Activated T-helper 1 cell treated with anti-CD3 and anti-CD28 coated beads, Interleukin-12 subunit alpha, Interleukin-12 subunit beta, Interleukin-2, Interleukin-4 antibody, amounts not matched to agents 30 ng/mL and 10 ng/mL and 1 ng/mL, durations not matched to agents 14 hours and 24 hours and 36 hours (primary cell): ENCODE measurements at regions not wholly inside any gene's neighbourhood (a gene's known extent, or its start where the extent isn't known, plus 50 kb on each side); places are given as distances from the start of the nearest gene placed in this dataset.

ENCODE experiments used
- DNase-seq: peaks from one replicate; pipeline ENCODE4 v3.0.0; 2021; ENCODE audit warnings: low spot score
- H3K27ac Mint-ChIP-seq: one replicate; pipeline ENCODE4 v1.8.0; 2021; ENCODE audit warnings: mild to moderate bottlenecking, mixed read lengths
- H3K27me3 Mint-ChIP-seq: one replicate; pipeline ENCODE4 v1.8.0; 2022; ENCODE audit warnings: mild to moderate bottlenecking, moderate library complexity, mixed read lengths; ENCODE audit not compliant: insufficient read depth
- H3K36me3 Mint-ChIP-seq: one replicate; pipeline ENCODE4 v1.8.0; 2021; ENCODE audit warnings: low read depth, mixed read lengths
- H3K4me1 Mint-ChIP-seq: one replicate; pipeline ENCODE4 v1.8.0; 2021; ENCODE audit warnings: low read depth, mixed read lengths
- H3K4me3 Mint-ChIP-seq: one replicate; pipeline ENCODE4 v1.8.0; 2021; ENCODE audit warnings: mild to moderate bottlenecking, moderate library complexity, mixed read lengths
- H3K9me3 Mint-ChIP-seq: one replicate; pipeline ENCODE4 v1.8.0; 2021; ENCODE audit warnings: mixed read lengths
- intact Hi-C: fragments of 100-400 bp; cut with micrococcal nuclease; formaldehyde crosslinking; loops from one replicate; pipeline ENCODE4 v1.15.1; 2024

DNA sequence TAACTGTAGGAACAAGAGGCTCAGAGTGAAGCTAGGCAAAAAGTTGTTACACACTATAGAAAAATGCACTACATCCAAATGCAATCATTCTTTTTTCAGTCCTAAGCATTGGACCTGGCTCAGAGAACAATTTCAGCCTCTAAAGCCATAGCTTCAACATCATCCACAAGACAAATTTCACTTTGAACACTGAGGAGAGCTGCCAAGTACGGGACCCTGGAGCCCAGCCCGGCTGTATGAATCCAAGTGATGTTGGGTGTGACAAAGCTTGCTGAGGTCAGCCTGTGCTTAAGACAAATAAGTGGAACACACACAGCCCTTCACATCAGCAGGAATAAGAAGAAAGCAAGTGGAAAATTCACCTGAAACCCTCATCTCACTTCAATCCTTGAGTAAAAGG, 233.1 kb upstream of the PFKP start:
- Mint-ChIP-seq H3K27ac (no peak overlapping the region), H3K4me1 (no peaks in the 10 kb centered on the region), H3K9me3 (no peaks in the 10 kb centered on the region), H3K4me3 (no peak overlapping the region), H3K27me3 (peaks cover 8% of the 10 kb centered on the region), H3K36me3 (no peaks in the 10 kb centered on the region)
- no peak for DNase-seq
- intact Hi-C loops: no loop called here

DNA sequence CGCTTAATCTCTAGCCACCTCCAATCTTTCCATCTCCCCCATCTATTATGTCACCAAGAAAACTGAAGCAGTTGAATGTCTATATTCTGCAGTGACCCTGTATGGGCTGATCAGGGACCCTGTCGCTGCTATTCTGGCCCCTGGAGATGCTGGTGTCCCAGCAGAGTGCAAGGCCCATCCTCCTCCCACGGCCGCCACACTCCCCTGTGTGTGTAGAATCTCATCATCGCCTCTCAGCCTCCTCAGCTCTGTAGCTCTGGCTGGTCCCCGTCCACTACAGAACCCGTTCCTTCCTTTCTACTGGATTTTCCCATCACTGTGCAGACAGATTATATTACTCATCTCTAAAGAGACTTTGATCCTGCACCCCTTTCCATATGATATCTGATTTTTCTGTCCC, 235.8 kb upstream of the PFKP start:
- H3K36me3 Mint-ChIP-seq: no peaks in the 10 kb centered on the region
- peaks cover 3% of the 10 kb centered on the region for H3K27me3 Mint-ChIP-seq
- H3K4me1 Mint-ChIP-seq: no peaks in the 10 kb centered on the region
- H3K27ac Mint-ChIP-seq: no peak overlapping the region
- intact Hi-C loops: no loop called here
- no peaks in the 10 kb centered on the region for H3K9me3 Mint-ChIP-seq
- DNase-seq: no peak
- H3K4me3 Mint-ChIP-seq: no peak overlapping the region

DNA sequence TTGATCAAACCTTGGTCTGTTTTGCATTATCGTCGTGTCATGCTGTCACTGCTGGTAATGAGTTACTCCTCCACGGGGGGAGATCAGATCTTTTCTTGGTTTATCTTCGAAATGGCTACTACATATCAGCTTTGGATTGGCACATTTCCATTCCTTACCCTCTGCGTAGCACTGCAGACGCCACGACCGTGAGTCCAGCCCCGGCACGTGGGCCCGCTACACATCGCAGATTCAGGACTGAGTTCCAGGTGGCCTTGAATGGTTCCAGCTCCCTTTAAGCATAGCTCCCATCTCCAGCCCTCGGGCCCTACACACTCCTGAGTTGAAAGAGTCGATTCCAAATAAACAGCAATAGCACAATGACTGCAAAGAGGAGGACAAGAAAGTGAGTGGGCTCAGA, 238.6 kb upstream of the PFKP start:
- Mint-ChIP-seq H3K4me3 (no peak overlapping the region), H3K27ac (no peak overlapping the region), H3K36me3 (no peaks in the 10 kb centered on the region), H3K4me1 (no peaks in the 10 kb centered on the region), H3K27me3 (no peaks in the 10 kb centered on the region), H3K9me3 (no peaks in the 10 kb centered on the region)
- intact Hi-C loops: no loop called here
- no peak for DNase-seq

DNA sequence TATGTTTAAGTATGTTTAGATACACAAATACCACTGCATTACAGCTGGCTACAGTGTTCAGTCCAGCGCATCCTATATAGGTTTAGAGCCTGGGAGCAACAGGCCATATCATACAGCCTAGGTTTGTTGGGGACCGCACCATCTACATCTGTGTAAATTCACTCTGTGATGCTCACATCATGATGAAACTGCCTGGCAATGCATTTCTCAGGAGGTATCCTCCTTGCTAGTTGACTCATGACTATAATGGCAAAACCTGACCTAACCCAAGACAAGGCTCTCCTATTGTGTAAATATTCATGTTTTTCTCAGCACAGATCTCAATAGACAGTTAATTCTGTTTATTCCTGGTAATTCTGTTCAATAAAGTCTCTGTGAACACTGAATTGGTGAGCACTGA, 240.7 kb upstream of the PFKP start:
- H3K4me1 Mint-ChIP-seq: no peaks in the 10 kb centered on the region
- intact Hi-C loops: no loop called here
- H3K9me3 Mint-ChIP-seq: no peaks in the 10 kb centered on the region
- no peak overlapping the region for H3K4me3 Mint-ChIP-seq
- H3K27me3 Mint-ChIP-seq: peaks cover 3% of the 10 kb centered on the region
- no peak for DNase-seq
- H3K27ac Mint-ChIP-seq: no peak overlapping the region
- no peaks in the 10 kb centered on the region for H3K36me3 Mint-ChIP-seq

DNA sequence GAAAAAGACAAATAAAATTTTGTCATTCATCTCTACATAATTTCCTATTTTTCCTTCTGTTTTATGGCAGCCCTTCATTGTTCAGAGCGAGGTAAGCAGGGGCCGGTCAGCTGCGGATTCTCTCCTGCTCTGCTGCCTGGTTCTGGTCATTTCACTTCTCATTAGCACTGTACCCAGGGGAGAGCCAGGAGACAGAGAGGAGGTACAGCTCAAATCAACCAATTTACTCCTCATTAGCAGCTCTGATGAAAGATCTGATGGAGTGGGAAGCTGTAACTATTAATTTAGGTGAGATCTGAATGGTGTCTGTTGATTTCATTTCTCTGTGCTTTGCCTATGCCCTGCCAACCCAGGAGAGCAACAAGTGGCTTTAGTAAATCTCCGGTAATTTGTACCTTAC, 241.5 kb upstream of the PFKP start:
- Mint-ChIP-seq H3K9me3 (no peaks in the 10 kb centered on the region), H3K4me3 (no peak overlapping the region), H3K4me1 (no peaks in the 10 kb centered on the region), H3K27me3 (peaks cover 3% of the 10 kb centered on the region), H3K27ac (no peak overlapping the region), H3K36me3 (no peaks in the 10 kb centered on the region)
- intact Hi-C loops: no loop called here
- no peak for DNase-seq

DNA sequence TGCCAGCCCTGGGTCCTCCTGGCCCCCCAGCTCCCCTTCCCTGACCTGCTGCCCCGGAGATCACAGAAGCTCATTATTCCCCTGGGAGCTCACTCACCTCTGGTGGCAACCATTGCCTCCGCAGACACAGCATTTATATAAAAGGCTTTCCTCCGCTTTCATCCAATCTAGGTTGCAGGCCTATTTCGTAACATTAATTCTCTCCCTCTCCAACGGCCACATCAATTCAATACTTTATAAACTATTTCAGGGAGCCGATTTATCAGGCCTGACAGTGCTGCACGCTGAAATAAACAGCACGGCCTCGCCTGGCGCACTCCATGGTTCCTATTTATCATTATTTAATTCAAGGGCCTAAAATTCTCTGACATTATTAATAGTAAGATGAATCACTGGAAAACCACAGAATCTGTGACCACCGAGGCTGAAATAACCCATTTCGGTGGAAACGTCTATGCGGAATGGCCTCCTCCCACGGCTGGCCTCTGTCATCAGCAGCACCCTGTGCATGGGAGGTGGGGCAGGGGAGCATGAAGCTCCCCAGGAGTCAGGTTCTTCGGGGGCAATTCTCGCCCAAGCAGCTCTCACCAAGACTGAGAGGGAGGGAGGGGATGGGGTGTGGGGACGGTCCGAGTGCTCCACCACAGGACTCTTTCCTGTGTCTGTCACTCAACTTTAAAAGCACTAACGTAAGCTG, 249.3 kb upstream of the PFKP start:
- H3K36me3 Mint-ChIP-seq: no peaks in the 10 kb centered on the region
- no peaks in the 10 kb centered on the region for H3K9me3 Mint-ChIP-seq
- H3K4me1 Mint-ChIP-seq: no peaks in the 10 kb centered on the region
- intact Hi-C loops: no loop called here
- no peak for DNase-seq
- no peak overlapping the region for H3K4me3 Mint-ChIP-seq
- H3K27me3 Mint-ChIP-seq: peaks cover 5% of the 10 kb centered on the region
- H3K27ac Mint-ChIP-seq: no peak overlapping the region

DNA sequence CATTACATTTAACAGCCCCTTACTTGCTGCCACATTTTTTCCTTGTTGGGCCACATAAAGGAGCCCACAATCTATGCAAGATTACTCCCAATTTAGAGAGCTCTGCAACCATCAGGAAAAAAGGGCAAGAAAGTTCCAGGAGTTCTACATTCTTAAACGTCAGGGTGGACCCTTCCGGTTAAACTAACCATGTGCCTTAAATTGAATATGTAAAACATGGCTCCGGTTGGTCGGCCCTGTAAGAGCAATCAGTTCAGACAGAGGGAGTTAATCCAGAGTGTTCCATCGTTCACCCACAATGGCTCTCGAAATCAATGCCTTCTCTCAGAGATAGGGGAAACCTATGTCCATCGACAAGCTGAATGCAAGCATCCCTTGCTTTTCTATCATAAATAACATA, 253.7 kb upstream of the PFKP start:
- Mint-ChIP-seq H3K4me3 (no peak overlapping the region), H3K27me3 (peaks cover 3% of the 10 kb centered on the region), H3K36me3 (no peaks in the 10 kb centered on the region), H3K27ac (no peak overlapping the region), H3K4me1 (no peaks in the 10 kb centered on the region), H3K9me3 (no peaks in the 10 kb centered on the region)
- intact Hi-C loops: no loop called here
- no peak for DNase-seq

DNA sequence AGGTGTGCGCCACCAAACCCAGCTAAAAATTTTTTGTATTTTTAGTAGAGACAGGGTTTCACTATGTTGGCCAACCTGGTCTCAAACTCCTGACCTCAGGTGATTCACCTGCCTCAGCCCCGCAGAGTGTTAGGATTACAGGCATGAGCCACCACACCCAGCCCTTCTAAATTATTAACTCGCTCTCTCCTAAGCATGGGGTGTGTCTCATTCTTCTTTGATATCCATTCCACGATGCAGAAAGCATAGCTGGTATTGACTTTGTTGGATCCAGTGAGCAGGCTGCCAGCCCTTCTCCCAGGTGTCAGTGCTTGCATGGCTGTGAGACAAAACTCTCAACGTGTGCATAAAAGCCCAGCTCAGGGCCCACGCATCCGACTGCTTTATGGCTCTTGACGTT, 254.1 kb upstream of the PFKP start:
- Mint-ChIP-seq H3K27me3 (peaks cover 3% of the 10 kb centered on the region), H3K9me3 (no peaks in the 10 kb centered on the region), H3K36me3 (no peaks in the 10 kb centered on the region), H3K4me1 (no peaks in the 10 kb centered on the region), H3K27ac (no peak overlapping the region), H3K4me3 (no peak overlapping the region)
- intact Hi-C loops: no loop called here
- no peak for DNase-seq

DNA sequence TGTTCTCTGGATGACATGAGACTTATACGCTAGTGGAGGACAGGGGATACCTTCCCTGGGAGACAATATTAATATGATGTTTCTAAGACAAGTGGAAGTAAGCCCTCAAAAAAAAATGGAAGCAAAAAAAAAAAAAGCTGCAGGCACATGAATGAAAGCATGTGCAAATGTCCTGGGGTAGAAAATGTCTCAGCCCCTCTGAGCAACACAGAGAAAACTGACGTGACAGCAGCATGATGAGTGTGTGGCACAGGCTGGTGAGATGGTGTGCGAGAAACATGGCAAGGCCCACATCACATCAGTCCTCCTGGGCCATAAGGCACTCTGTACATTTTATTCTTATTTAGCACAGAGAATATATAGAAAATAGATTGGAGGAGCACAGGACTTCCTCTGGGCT, 254.7 kb upstream of the PFKP start:
- no peaks in the 10 kb centered on the region for H3K9me3 Mint-ChIP-seq
- no peak overlapping the region for H3K4me3 Mint-ChIP-seq
- no peaks in the 10 kb centered on the region for H3K36me3 Mint-ChIP-seq
- no peaks in the 10 kb centered on the region for H3K4me1 Mint-ChIP-seq
- H3K27ac Mint-ChIP-seq: no peak overlapping the region
- H3K27me3 Mint-ChIP-seq: peaks cover 3% of the 10 kb centered on the region
- no peak for DNase-seq
- intact Hi-C loops: no loop called here

DNA sequence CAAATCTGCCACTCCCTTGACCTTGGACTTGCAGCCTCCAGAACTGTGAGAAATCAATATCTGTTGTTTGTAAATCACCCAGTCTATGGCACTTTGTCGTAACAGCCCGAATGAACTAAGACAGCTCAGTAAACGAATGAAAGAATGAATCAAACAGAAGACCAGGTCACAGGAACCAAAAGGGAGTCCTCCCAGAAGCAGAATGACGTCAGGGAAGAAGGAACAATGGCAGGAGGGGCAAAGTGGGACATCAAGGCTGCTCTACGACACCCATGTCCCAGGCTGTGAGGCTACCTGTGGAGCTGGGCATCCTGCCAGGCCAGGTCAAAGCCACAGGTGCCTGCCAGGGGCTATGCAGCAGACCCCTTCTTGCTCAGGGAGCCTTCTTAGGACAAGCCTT, 267.2 kb upstream of the PFKP start:
- no peak for DNase-seq
- H3K27ac Mint-ChIP-seq: no peak overlapping the region
- H3K36me3 Mint-ChIP-seq: no peaks in the 10 kb centered on the region
- no peak overlapping the region for H3K4me3 Mint-ChIP-seq
- H3K9me3 Mint-ChIP-seq: no peaks in the 10 kb centered on the region
- H3K27me3 Mint-ChIP-seq: peaks cover 13% of the 10 kb centered on the region
- H3K4me1 Mint-ChIP-seq: no peaks in the 10 kb centered on the region
- intact Hi-C loops: no loop called here

DNA sequence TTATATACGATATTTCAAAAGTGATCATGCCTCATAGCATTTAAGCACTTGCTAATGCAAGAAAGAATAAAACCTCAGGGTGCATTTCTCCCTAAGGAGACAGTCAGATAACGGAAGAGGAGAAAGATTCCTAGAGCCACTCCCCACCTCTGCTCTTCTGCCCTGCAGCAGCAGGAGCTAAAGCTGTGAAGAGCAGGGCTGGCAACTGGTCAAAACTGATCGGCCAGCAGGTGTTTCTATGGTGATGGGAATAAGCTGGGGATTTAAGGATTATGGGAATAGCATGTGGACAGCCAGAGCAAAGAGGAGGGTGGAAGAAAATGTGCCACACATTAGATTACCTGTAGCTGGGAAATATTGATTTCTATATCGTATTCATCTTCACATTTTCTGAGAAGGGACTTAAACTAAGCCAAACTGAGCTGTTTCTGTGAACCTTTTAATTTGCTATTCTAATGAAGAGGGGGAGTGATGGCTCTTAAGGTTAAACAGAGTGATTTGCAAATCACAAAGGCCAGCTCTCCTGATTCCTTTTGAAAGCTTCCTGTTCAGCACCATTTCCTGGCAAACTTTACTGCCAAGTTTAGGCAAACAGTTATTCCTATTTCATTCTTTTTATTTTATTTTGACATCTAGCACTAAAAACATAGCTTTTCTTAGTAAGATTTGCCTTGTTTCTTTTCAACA, 268.9 kb upstream of the PFKP start:
- no peaks in the 10 kb centered on the region for H3K4me1 Mint-ChIP-seq
- H3K27ac Mint-ChIP-seq: no peak overlapping the region
- intact Hi-C loops: no loop called here
- H3K9me3 Mint-ChIP-seq: peaks cover 6% of the 10 kb centered on the region
- no peaks in the 10 kb centered on the region for H3K36me3 Mint-ChIP-seq
- H3K27me3 Mint-ChIP-seq: peaks cover 10% of the 10 kb centered on the region
- no peak for DNase-seq
- H3K4me3 Mint-ChIP-seq: no peak overlapping the region

DNA sequence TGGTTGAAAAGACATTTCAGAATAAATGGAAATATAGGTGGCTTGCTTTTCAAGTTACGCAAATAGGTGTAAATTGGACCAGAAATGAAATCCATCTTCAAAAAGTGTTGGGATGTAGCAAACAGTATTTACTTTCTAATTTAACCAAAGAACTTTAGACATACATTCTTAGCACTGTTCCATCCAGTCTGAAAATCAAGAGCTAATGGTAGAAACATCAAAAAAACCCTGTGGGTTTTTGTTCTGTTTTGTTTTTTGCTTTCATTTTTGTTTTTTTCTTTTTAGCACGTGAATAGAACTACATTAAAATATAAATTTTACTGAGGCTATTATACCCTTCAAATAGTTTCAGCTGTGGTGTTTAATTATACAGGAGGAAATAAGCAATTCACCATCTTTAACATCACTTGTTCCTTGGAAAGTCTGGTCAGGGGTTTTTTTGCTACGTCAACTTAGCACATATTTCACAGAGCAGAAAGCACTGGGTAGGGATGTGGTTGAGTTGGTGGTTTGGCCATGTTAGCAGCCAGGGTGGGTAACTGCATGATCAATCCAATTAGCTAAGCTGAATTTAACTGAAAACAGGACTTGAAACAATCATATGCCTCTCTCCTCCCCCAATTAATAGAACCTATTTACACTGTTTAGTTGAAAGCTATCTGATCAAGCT, 275.4 kb upstream of the PFKP start:
- DNase-seq: peak; percentile 28

DNA sequence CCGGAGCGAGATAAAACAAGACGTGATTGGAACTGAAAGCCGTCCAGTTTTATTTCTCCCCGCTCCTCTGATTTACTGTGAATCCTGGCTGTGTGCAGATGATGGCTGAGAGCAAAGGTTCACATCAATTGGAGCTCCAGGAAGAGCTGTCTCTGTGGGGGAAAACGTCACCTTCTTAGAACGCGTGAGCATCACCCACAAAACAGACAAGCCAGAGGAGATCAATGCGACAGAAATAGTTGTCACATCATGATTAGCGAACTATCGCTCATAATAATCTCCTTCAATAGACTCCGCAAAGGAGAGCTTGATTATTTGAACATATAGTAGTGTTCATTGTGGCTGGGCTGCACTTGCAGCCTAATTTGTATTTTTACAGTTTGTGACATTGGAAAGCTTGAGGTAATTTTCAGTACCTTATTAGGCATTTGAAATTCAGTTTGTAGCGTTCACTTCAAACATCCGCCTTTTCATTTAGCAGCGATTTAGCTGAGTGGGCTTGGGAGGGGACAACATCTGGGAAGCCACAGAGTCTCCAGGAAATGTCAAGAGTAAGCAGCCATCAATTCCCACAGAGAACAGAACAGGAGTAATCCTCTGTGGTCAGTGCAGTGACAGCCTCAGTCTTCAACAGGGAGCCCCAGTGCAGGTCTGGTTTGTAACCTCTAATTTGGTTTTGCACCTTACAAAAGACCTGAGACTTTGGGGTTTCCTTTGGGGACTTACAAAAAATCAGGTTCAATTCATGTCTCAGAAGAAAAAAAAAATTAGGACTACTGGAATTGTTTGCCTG, 276.8 kb upstream of the PFKP start:
- intact Hi-C loops: no loop called here
- H3K4me3 Mint-ChIP-seq: no peak overlapping the region
- H3K9me3 Mint-ChIP-seq: peaks cover 6% of the 10 kb centered on the region
- H3K27me3 Mint-ChIP-seq: peaks cover 10% of the 10 kb centered on the region
- peaks cover 23% of the 10 kb centered on the region for H3K4me1 Mint-ChIP-seq
- H3K27ac Mint-ChIP-seq: no peak overlapping the region
- no peaks in the 10 kb centered on the region for H3K36me3 Mint-ChIP-seq
- no peak for DNase-seq

More for the DNA sequence above, 275.4 kb upstream of the PFKP start:
- Mint-ChIP-seq H3K27ac (no peak overlapping the region), H3K9me3 (peaks cover 6% of the 10 kb centered on the region), H3K36me3 (no peaks in the 10 kb centered on the region), H3K4me3 (no peak overlapping the region), H3K27me3 (peaks cover 8% of the 10 kb centered on the region), H3K4me1 (peaks cover 23% of the 10 kb centered on the region)
- intact Hi-C loops: no loop called here
